ENCODE measurements at regions not wholly inside any gene's neighbourhood (a gene's known extent, or its start where the extent isn't known, plus 50 kb on each side); places are given as distances from the start of the nearest gene placed in this dataset.
"Not testable (repeated sequence)": the region's sequence is repeated elsewhere in the genome, so short reads cannot be mapped to it uniquely, and the experiment has no call there.

DNA sequence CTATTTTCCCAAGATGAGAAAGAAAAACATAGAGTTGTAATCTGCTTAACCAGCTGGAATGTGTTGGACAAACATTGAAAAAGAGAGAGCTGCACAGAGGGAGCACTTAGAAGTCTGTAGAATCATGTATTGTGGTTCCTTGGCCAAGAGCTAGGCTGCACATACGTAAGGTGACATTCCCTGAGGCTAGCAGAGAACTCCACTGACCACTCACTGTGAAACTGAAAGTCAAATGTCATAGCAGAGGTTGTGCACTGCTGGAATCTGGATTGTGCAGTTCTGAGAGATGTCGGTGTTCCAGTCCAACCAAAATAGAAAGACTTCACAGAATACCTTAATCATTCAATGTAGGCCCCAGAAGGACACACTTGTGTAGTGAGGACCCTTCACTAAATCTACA is 772.8 kb upstream of the RAG2 start:
- DNase-seq: no peak

DNA sequence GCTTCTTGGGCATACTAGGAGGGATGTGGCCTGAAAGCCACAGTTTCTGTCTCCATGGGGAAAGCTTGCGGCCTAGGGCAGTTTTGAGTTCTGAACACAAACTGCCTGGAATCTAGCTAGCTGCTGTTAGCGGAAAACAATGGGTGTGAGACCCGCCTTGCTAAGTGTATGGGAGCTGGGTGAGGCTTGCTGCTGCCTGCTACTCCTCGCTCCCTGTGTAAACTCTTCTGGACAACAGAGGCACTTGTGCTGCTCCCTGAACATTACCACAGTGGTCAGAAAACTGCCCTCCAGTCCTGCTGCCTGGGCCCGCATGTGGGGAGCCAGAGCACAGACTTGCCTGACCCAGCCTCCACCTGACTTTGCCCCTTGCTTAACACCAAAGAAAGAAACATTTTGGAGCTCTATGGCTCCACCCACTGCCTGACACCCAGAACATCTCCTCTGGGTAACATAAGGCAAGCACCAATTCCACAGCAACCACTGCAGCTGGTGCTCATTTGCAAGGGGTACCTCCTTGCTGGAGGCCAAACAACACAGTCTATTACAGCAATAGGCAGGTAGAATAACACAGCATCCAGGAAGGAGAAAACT is 766.3 kb upstream of the RAG2 start:
- no peak for DNase-seq

DNA sequence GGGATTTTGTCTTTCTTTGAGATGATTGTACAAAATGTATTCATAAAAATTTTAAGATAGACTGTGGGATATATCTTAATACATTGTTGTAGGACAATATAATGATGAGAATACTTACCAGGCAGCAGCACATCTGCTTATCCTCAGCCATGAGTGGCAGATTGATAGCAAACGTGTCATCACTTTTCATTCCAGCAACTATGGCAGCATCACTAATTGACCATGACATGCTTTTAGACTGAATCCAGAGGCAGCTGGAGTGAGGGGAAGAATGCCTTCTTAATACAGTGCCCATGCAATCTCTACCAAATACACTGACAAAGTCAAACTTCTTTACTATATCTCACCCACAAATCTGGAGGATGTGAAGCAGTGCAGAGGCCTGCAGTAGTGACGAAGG is 755.2 kb upstream of the RAG2 start:
- no peak for DNase-seq

DNA sequence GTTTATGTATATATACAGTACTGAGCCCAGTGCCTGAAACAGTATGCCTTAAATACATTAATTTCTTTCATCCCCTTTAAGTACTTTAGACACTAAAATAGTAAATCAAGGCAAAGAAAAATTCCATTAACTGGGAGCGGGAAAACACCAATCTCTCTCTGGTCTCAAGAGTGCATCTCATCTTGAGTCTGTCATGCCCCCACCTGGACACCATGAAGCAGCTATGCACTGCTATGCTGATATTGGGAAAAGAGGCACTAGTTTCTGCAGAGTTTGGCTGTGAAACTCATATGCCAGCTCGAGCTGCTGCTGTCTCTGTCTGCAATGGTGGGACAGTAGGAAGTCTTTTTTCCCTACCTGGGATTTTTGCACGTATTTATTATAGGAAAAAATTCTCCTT is 754.4 kb upstream of the RAG2 start:
- no peak for DNase-seq

DNA sequence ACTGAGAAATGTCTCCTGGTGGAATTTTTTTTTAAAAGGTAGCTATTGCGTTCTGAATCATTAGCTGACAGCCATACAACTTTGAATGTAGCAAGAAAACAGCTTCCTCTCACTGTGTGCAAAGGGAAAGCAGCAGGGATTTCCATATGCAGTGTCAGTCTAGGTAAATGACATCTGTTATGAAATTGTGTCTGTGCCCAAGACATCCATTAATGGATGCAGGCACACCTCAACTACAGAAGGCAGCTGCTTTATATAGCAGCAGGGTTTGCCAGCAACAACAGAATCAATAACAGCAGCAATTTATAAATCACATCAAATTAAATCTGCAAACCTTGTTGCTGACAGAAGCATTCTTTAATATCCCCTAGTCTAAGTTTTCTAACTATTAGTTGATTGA is 745.3 kb upstream of the RAG2 start:
- DNase-seq: no peak

DNA sequence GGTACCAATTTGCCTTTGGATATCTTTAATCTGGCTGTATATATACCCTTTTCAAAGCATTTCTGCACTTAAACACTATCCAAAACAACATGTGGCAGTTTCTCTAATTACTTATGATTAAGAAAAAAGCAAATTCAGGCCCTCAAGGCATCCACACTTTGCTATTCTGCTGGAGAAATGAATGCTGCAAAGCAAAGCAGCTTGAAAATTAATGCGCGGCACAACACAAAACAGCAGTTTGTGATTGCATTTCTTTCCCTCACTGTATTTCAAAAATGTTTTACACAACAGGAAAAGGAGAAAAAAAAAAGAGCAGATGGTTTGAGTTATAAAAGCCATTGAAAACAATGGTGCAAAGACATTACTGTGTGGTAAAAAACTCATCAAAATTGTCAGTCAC is 738.4 kb upstream of the RAG2 start:
- no peak for DNase-seq

DNA sequence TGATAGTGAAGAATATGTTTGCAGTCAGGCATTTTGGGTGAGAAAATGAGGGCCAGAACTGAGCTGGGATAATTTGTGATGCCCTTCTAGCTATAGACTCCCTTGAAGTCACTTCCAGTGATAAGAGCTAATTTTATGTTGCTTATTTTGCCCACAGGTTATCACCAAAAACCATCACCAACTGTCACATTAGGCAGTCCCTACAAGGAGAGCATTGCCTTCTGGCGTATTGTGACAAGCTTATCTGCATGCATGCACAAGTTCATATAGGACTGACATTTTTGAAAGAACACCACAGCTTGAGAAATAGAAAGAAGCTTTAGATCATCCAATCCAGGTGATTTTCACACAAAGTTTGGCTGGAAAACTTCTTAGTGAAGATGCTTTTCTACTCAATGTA is 735.3 kb upstream of the RAG2 start:
- DNase-seq: no peak

DNA sequence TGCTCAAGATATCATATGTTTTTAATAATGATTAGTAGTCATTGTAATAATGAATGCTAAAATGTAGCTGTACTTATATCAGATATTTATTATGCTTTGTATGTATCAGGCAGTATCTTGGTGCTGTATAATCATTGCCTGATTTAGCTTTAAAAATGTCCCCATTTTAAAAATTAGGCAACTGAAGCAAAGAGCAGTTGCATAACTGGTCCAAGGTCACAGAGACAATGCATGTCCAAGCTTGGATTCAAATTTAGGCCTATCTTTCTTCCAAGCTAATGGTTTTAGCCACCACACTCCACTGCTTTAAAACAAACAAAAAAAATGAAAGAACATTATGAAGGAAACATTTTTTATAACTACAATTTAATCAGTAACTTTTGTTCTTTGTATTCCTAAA is 725.8 kb upstream of the RAG2 start:
- DNase-seq: no peak

DNA sequence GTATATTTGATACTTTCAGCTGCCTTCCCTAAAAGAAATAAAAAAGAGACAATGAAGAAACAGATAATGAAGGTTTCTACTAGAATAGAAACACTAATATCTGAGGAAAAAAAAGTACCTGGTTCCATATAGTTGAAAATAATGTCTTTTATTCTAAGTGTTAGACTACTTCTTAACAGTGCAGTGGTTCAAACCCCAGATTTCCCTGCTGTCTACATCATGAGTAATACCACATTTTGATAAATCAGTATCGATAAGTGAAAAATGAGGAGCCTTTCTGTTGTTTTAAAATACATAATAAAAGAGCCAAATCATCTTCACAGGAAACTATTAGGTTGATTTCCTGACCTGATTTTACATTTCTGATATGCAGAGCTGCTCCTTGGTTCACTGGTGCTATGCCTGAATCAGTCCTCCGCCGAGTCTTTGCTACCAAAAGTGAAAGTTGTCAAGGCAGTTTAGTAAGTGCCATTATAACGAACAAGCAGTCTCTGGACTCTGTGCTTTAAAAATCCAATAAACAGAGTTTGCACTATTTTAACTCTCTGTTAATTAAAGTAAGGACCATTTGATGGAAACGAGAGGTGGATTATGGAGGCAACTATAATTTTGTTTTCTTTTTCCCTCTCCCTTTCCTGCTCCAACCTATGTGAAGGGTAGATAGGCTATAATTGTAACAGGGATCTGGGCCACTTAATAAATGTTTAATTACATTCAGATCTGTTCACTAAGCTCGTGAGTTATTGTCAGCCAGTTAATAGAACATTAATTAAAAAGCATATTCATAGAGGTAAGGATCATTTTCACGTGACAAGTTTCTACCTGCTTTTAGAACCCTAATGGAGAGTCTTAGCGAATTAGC is 724.5 kb upstream of the RAG2 start:
- no peak for DNase-seq

DNA sequence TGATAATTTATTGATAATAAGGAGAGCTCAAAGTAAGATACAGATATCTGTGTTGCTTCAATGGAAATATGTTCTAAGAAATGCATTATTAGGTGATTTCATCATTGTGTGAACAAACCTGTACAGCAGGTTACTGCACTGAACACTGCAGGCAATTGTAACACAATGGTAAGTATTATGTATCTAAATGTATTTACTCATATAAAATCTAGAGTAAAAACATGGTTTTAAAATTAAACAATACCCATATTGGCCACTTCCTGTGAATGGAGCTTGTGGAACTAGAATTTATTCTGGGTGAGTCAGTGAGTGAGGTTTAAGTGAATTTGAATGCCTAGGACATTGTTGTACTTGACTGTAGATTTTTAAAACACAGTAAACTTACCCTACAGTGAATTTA is 722.9 kb upstream of the RAG2 start:
- no peak for DNase-seq

DNA sequence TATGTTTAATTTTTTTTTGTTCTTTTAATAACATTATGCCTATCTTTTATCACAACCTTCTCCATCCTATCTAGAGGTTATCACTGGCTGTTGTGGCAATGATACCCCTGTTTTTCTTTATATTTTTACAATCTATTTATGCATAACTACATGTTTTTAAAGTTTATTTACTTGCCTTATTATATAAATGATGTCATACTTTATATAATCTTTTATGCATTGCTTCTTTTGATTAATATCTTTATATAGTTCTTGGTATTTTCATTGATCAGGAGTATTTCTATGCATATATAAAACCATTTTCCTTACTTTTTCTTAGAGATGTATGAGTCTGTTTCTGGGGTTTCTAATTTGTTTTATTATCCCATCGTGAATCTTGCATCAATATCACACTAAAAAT is 719.8 kb upstream of the RAG2 start:
- no peak for DNase-seq

DNA sequence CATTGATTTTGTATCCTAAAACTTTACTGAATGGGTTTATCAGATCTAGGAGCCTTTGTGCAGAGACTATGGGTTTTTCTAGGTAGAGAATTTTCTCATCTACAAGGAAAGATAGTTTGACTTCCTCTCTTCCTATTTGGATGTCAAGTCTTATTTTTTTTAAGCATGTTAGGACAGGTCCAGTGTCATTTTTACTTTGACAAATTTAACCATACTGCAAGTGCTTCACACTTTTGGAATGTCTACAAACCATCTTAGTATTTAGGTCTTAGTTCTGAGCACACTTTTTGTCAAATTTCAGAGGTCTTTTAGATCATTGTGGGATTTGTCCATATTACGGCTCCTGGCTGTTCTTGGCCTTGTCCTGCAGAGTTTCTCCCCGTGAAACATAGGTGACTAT is 715.2 kb upstream of the RAG2 start:
- no peak for DNase-seq

DNA sequence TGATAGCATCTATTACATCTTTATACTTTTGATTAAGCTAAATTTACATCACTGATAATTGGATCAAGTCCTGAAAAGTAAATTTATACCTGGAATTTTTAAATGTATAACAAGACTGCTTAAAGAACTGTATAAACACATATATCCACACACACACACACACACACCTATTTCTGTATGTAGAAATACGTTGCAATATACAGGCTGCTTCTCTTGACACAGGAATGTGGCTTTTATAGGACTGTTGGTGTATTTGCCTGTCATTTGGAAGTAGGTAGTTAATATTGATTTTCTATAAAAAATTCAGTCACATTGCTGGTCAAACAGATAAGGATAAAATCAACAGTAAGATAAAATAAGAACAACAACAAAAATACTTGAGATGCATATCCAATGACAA is 708.5 kb upstream of the RAG2 start:
- DNase-seq: no peak

DNA sequence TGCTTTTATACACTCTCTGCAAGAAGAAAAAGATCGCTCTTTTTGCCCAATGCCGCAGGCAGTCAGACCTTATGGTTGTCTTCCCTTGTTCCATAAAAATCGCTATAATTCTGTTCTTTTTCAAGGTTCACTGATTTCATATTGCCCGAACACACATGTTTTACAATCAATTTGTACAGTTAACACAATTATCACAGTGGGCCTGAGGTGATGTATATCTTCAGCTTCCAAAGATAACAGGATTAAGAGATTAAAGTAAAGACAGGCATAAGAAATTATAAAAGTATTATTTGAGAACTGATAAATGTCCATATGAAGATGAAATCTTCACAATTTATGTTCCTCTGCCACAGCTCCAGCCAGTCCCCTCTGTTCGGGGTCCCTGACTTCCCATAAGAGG is 703.4 kb upstream of the RAG2 start:
- not testable (repeated sequence) for DNase-seq

DNA sequence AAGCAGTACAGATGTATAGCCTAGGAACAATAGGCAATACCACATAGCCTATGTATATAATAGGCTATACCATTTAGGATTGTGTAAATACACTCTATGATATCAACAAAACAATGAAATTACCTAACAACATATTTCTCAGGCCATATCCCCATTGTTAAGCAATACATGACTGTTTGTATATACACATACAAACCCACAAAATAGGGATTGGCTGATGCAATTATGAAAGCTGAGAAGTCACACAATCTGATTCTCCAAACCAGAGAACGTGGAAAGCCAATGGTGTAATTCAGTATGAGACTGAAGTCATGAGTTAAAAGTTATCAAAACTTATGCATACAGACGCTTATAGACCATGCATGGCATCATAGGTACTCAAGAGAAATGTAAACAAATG is 700.1 kb upstream of the RAG2 start:
- no peak for DNase-seq

DNA sequence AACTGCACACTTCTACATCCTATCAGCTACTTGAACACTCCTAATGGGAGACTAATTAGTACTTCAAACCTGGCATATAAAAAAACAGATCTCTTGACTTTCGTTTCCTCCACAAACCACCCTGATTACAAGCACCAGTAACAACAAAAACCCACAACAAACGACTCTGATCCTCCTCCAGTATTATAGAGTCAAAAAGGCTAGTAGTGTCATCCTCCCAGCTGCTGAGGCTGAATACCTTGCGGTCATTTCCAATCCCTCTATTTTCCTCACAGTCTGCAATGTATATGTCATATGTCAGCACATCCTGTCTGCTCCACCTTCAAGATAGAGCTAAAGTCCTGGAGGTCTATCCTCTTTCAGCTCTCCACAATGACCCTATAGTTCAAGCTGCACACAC is 688.9 kb upstream of the RAG2 start:
- DNase-seq: no peak

DNA sequence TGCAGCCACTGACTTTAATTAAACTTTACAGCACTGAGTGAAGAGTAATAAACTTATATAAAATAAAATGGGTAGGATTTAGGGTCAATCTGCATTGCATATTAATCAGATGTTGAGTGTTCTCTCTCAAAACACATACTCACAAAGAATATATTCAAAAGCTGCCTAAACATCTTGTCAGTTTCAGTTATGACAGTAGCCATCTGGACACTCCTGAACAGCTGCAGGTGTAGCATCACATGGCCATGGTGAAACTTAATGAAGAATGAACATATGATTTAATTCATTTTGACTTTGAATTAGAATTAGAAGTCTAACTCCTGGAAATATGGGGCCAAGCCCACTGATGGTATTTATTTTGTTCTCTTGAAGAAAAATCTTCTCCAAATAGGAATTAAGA is 684.3 kb upstream of the RAG2 start:
- no peak for DNase-seq

DNA sequence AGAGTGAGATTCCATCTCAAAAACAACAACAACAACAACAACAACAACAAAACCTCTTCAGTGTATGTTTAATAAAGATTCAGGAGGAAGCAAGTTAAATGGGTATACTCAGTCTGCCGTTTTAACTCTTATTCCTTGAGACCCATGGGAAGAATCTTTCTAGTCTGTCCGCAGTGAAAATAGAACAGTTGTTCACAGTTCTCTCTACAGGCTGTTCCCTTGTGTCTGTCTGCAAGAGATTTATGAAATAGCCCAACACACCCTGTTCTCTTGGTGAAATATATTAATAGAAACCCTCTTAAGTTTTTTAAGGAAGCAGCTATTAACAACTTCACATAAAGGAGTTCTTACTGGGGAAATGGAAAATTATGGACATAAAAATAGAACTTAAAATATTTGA is 682.2 kb upstream of the RAG2 start:
- no peak for DNase-seq

DNA sequence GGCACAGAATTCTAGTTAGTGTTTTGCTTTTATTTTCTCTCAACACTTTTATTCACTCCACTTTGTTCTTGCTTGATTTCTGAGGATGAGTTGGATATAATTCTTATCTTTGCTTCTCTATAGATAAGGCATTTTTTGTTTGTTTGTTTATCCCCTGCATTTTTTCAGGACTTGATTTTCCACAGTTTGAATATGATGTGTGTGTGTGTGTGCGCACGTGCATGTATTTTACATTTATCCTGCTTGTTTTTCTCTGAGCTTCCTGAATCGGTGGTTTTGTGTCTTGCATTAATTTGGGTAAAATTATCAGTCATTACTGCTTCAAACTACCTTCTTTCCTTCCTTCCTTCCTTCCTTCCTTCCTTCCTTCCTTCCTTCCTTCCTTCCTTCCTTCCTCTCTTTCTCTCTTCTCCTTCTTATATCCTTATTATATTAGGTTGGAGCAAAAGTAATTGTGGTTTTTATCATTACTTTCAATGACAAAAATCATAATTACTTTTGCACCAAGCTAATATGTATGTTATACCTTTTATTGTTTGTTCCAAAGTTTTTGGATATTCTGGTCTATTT is 679.9 kb upstream of the RAG2 start:
- no peak for DNase-seq

DNA sequence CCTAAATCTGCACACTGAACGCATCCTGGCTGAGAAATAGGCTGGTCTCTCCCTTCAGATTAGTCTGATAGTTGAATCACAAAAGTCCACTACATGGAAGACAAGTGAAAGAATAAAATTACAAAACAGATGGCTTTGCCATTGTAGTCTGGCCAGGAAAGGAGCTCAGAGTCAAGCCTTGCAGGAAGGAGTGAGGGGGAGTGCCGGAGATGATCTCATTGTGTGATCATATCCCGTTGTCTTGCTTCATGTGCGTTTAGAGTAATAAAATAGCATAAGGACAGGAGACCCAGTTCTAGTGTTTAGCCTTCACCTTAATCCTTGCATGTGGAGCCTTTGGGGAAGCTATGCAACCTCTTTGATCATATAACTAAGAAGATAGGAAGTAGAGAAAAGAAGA is 666.7 kb upstream of the RAG2 start:
- no peak for DNase-seq

DNA sequence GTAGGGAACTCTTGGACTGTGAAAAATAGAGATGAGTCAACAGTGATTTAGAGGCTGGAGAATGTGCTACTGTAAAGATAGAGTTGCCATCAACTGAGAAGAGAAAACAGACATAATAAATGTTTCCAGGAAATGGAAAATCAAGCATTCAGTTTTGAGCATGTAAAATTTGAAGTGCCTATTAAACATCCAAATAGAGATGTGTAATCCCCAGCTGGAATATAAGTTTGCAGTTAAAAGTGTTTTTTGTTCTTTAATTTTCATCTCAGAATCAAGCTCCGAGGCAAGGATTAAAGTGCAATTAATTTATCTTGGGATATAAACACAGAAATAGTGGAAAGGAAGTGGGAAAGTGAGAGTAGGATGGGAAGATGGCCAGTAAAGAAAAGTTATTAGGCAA is 666.0 kb upstream of the RAG2 start:
- DNase-seq: no peak

DNA sequence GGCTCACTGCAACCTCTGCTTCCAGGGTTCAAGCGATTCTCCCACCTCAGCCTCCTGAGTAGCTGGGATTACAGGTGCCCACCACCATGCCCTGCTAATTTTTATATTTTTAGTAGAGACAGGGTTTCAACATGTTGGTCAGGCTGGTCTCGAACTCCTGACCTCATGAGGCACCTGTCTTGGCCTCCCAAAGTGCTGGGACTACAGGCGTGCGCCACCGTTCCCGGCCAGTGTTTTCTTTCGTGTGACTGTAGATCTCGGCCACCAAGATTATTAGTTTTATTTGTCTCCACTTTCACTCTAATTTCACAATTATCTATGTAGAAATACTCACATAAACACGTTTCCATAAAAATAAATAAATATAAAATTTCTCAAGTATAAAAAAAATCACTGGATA is 665.4 kb upstream of the RAG2 start:
- DNase-seq: not testable (repeated sequence)

DNA sequence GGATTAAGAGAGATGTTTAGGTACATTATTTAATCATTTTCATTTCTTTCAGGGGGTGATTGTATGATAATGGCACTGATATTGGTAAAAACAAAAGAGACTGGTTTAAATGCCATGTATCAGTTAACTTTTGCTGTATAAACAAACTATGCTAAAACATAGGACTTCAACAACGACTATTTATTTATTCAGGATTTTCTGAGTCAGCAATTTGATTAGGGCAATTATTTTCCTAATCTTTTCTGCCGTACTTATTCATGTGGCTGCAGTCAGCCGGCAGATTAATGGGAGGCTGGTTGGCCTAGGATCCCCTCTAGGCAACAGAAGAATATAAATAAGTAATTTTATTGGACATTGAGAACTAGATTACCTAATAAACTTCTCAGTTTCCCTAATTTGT is 661.7 kb upstream of the RAG2 start:
- DNase-seq: no peak

DNA sequence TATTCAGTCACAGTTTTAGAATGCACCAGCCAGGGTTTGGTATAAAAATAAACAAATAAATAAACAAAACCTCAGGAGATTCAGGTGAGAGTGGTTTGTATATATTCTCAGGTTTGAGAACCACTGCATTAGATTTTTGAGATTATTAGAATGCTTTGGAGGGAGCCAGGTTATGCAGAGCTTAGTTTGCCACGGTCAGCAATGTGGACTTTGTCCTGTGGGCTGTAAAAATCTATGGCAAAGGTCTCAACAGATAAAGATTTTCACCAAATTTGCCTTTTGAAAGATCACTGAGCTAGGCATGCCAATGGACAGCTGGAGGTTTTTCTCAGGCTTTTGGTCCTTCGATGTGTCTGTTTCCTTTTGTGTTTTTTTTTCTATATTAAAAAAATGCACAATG is 650.1 kb upstream of the RAG2 start:
- no peak for DNase-seq

DNA sequence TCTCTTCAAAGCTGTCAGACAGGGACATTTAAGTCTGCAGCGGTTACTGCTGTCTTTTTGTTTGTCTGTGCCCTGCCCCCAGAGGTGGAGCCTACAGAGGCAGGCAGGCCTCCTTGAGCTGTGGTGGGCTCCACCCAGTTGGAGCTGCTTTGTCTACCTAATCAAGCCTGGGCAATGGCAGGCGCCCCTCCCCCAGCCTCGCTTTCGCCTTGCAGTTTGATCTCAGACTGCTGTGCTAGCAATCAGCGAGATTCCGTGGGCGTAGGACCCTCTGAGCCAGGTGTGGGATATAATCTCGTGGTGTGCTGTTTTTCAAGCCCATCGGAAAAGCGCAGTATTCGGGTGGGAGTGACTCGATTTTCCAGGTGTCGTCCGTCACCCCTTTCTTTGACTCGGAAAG is 648.1 kb upstream of the RAG2 start:
- not testable (repeated sequence) for DNase-seq
